ENCODE measurements at regions not wholly inside any gene's neighbourhood (a gene's known extent, or its start where the extent isn't known, plus 50 kb on each side); places are given as distances from the start of the nearest gene placed in this dataset.

DNA sequence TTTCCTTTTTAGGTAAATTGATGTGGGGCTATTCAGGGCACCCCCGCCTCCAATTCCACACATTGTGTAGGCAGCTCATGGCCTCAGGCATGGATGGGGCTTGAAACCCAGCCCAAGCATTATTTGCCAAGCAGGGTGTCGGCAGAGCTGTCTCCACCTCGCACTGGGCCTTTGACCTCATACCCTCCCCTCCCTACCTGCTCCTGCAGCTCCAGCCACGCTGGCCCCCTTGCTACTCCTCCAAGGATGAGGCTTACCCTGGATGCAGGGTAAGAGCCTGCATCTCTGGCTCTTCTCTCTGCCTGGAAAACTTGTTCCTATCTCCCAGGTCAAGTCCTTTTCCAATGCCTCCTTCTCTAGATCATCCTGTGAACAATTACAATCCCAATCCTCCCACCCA lies 232.6 kb downstream of the SOD2 start:
- no peak overlapping the region for H3K4me3 ChIP-seq (ENCODE audit: low read depth, low read length)
- DNase-seq (ENCODE audit: low read depth): no peak
- TF ChIP-seq, protein P1, sequence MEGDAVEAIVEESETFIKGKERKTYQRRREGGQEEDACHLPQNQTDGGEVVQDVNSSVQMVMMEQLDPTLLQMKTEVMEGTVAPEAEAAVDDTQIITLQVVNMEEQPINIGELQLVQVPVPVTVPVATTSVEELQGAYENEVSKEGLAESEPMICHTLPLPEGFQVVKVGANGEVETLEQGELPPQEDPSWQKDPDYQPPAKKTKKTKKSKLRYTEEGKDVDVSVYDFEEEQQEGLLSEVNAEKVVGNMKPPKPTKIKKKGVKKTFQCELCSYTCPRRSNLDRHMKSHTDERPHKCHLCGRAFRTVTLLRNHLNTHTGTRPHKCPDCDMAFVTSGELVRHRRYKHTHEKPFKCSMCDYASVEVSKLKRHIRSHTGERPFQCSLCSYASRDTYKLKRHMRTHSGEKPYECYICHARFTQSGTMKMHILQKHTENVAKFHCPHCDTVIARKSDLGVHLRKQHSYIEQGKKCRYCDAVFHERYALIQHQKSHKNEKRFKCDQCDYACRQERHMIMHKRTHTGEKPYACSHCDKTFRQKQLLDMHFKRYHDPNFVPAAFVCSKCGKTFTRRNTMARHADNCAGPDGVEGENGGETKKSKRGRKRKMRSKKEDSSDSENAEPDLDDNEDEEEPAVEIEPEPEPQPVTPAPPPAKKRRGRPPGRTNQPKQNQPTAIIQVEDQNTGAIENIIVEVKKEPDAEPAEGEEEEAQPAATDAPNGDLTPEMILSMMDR (IDR thresholded peaks at IDR 0.05; ENCODE audit: insufficient read depth, low read depth, low read length, missing control alignments): no peak

DNA sequence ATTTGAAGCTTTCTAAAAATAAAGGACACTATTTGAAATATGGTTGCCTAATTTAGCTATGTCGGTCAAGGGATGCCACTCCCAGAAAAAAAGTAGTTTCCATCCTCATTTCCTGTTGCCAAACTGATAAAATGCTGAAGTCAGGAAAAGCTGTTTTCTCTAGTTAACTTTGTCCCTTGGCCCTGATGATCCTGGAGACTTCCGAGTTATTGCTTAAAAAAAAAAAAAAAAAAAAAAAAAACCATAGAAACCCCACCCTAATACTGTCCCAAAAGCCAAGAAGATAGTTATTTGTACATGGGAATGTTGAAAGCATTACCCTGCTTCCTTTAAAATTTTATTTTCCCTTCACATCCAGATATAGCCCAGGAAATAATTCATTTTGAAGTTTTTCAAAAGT lies 236.7 kb downstream of the SOD2 start:
- H3K4me3 ChIP-seq (ENCODE audit: low read depth, low read length): no peak overlapping the region
- DNase-seq (ENCODE audit: low read depth): no peak
- TF ChIP-seq, protein P1 (IDR thresholded peaks at IDR 0.05; ENCODE audit: insufficient read depth, low read depth, low read length, missing control alignments): no peak

DNA sequence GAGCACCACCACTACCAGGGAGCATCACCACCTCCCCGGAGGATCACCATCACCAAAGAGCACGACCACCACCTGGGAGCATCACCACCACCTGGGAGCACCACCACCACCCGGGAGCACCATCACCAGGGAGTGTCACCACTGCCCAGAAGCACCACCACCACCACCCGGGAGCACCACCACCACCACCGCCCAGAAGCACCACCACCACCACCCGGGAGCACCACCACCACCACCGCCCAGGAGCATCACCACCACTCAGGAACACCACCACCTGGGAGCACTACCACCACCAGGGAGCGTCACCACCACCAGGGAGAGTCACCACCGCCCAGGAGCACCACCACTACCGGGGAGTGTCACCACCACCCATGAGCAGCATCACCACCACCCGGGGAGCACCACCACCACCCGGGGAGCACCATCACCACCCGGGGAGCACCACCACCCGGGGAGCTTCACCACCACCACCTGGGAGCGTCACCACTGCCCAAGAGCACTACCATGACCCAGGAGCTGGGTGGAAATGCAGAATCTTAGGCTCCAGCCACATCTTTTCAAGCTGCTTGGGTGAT lies 237.3 kb downstream of the SOD2 start:
- DNase-seq (ENCODE audit: low read depth): no peak
- TF ChIP-seq, protein P1 (IDR thresholded peaks at IDR 0.05; ENCODE audit: insufficient read depth, low read depth, low read length, missing control alignments): no peak
- H3K4me3 ChIP-seq (ENCODE audit: low read depth, low read length): no peak overlapping the region

DNA sequence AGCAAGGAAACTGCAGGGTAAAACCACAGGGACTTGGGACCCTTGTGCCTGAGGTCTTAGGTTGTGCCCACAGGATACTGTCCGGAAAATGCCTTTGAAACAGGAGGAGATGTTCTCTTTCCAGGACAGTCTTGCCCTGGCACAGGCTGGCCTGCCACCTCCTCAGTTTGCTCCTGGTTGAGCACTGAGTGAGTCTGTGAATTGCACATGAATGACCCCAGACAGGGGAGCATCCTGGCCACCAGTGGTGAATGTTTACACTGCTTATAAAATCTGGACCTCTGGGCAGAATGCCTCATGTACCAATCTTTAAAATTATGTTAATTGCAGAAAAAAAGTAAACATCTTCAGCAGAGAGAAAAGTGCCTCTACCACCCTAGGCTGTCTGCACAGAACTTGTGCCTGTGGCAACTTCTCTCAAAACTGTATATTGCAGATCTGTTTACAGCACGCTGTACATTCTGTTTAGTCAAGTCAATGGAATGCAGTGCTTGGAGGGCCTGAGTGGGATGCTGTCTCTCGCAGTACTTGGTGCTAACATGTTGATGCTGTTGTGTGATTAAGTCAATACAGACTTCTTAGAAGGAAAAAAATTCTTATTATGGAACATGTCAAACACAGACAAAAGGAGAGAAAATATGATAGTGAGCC lies 242.1 kb downstream of the SOD2 start:
- H3K4me3 ChIP-seq (ENCODE audit: low read depth, low read length): no peak overlapping the region
- TF ChIP-seq, protein P1 (IDR thresholded peaks at IDR 0.05; ENCODE audit: insufficient read depth, low read depth, low read length, missing control alignments): no peak
- DNase-seq (ENCODE audit: low read depth): no peak

DNA sequence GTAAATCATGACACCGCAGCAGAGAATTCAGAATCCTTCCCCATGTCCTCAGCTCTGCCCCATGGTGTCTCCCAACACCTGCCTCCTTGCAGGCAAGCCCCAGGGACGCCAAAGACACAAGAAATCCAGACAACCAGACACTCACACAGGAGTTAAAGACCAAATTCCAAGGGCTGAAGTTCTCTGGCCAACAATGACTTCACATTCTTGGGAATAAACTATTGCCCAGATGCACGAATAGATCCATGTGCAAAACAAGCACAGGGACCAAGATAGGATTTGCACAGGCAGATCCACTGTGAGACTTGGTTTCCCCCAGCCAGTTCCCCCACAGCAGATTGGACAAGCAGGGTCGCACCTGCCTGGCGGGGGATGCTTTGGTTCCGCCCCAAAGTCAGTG lies 246.7 kb downstream of the SOD2 start:
- DNase-seq (ENCODE audit: low read depth): no peak
- no peak overlapping the region for H3K4me3 ChIP-seq (ENCODE audit: low read depth, low read length)
- TF ChIP-seq, protein P1 (IDR thresholded peaks at IDR 0.05; ENCODE audit: insufficient read depth, low read depth, low read length, missing control alignments): no peak

DNA sequence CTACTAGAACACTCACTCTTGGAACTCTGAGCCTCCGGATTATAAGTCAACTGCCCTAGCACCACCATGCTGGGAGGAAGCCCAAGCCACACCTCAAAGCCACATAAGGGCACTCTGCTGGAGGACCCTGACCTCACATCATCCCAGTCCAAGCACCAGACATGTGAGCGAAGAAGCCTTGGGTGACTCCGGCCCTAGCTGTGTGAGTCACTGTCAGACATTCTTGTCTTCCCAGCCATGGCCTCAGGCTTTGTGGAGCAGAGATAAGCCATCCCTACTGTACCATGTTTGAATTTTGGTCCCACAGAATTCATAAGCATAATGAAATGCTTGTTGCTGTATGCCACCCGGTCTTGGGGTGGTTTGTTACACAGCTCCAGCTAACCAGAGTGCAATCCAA lies 247.7 kb downstream of the SOD2 start:
- no peak overlapping the region for H3K4me3 ChIP-seq (ENCODE audit: low read depth, low read length)
- TF ChIP-seq, protein P1 (IDR thresholded peaks at IDR 0.05; ENCODE audit: insufficient read depth, low read depth, low read length, missing control alignments): no peak
- DNase-seq (ENCODE audit: low read depth): no peak

All from GM12865 (cell line).